IMR-90 (cell line): ENCODE measurements at regions not wholly inside any gene's neighbourhood (a gene's known extent, or its start where the extent isn't known, plus 50 kb on each side); places are given as distances from the start of the nearest gene placed in this dataset.

Experiments used
- ATAC-seq: fragments of 200-7000 bp; cut with Tn5 transposase; 2 replicates; pipeline ENCODE4 v1.9.1; 2020; ENCODE audit warnings: low read depth, mild to moderate bottlenecking, moderate library complexity
- BruUV-seq: library from RNA; stranded (reverse); fragments of 400-500 nt; replicated peaks from 2 replicates; lab custom pipeline; 2021; lab: Mats Ljungman, UMichigan
- CTCF ChIA-PET: fragments of 300-600 bp; formaldehyde crosslinking; extraction: SDS; loops from one replicate; lab custom pipeline; 2021; ENCODE audit warnings: antibody characterized with exemption; lab: Yijun Ruan, JAX
- POLR2A ChIA-PET: fragments of 300-600 bp; sonication (Branson Sonifier 250); formaldehyde crosslinking; loops from one replicate; lab custom pipeline; 2022; ENCODE audit warnings: antibody characterized with exemption; ENCODE audit not compliant: unreplicated experiment; lab: Charles Lee
- DNase-seq: peaks from one replicate; pipeline ENCODE4 v3.0.0; 2013
- H2AFZ ChIP-seq: replicated peaks from 2 replicates; pipeline ENCODE3; 2013; ENCODE audit warnings: low read length, mild to moderate bottlenecking; ENCODE audit not compliant: poor library complexity
- H2AK5ac ChIP-seq: 2 replicates; pipeline ENCODE4 v1.6.1; 2013; ENCODE audit warnings: low read depth, low read length, inconsistent platforms
- H2AK9ac ChIP-seq: replicated peaks from 2 replicates; pipeline ENCODE3; 2013; ENCODE audit warnings: mild to moderate bottlenecking, low read depth, low read length, moderate library complexity; ENCODE audit not compliant: poor library complexity
- H2BK120ac ChIP-seq: 2 replicates; pipeline ENCODE4 v1.6.1; 2013; ENCODE audit warnings: low read depth, low read length, inconsistent platforms
- H2BK15ac ChIP-seq: 3 replicates; pipeline ENCODE4 v1.6.1; 2013; ENCODE audit warnings: low read depth, low read length, inconsistent platforms
- H2BK20ac ChIP-seq: 2 replicates; pipeline ENCODE4 v1.6.1; 2013; ENCODE audit warnings: low read depth, mild to moderate bottlenecking, inconsistent platforms, low read length, moderate library complexity
- H2BK5ac ChIP-seq: 2 replicates; pipeline ENCODE4 v1.6.1; 2013; ENCODE audit warnings: mild to moderate bottlenecking, low read depth, low read length, inconsistent platforms; ENCODE audit not compliant: poor library complexity, severe bottlenecking
- H3K14ac ChIP-seq: replicated peaks from 2 replicates; pipeline ENCODE4 v1.6.1; 2013; ENCODE audit warnings: low read depth, low read length, inconsistent platforms
- H3K18ac ChIP-seq: 2 replicates; pipeline ENCODE4 v1.6.1; 2013; ENCODE audit warnings: low read depth, low read length, control low read depth
- H3K23ac ChIP-seq: 2 replicates; pipeline ENCODE4 v1.6.1; 2013; ENCODE audit warnings: low read depth, low read length, inconsistent platforms
- H3K27ac ChIP-seq: 2 replicates; pipeline ENCODE4 v1.5.1; 2013; ENCODE audit warnings: mild to moderate bottlenecking, control low read depth, low read length; ENCODE audit not compliant: insufficient read depth
- H3K27me3 ChIP-seq: 2 replicates; pipeline ENCODE4 v1.6.1; 2013; ENCODE audit warnings: low read length; ENCODE audit not compliant: control insufficient read depth, insufficient read depth
- H3K36me3 ChIP-seq: 2 replicates; pipeline ENCODE4 v1.6.1; 2013; ENCODE audit warnings: low read length, mixed read lengths; ENCODE audit not compliant: control insufficient read depth, insufficient read depth
- H3K4ac ChIP-seq: 2 replicates; pipeline ENCODE4 v1.6.1; 2013; ENCODE audit warnings: low read depth, low read length, inconsistent platforms
- H3K4me1 ChIP-seq: 2 replicates; pipeline ENCODE4 v1.6.1; 2013; ENCODE audit warnings: low read length, mixed read lengths; ENCODE audit not compliant: control insufficient read depth, insufficient read depth
- H3K4me2 ChIP-seq: 2 replicates; pipeline ENCODE4 v1.6.1; 2013; ENCODE audit warnings: low read depth, mild to moderate bottlenecking, control low read depth, low read length, moderate library complexity
- H3K4me3 ChIP-seq: 2 replicates; pipeline ENCODE4 v1.5.1; 2013; ENCODE audit warnings: low read depth, mild to moderate bottlenecking, control low read depth, low read length, moderate library complexity; ENCODE audit not compliant: insufficient read depth
- H3K56ac ChIP-seq: 2 replicates; pipeline ENCODE4 v1.6.1; 2013; ENCODE audit warnings: low read length, inconsistent platforms; ENCODE audit not compliant: insufficient read depth; ENCODE audit errors: extremely low read depth
- H3K79me1 ChIP-seq, 2 experiments: 2 replicates each; pipeline ENCODE4 v1.6.1; 2013; ENCODE audit warnings: low read length in 2 of 2, inconsistent platforms in 1 of 2, low read depth in 1 of 2
- H3K9ac ChIP-seq: 2 replicates; pipeline ENCODE4 v1.6.1; 2013; ENCODE audit warnings: low read depth, low read length, control low read depth
- H3K9me1 ChIP-seq: 2 replicates; pipeline ENCODE4 v1.6.1; 2013; ENCODE audit warnings: low read length, inconsistent platforms; ENCODE audit not compliant: insufficient read depth
- H3K9me3 ChIP-seq: 2 replicates; pipeline ENCODE4 v1.6.1; 2013; ENCODE audit warnings: low read length; ENCODE audit not compliant: control insufficient read depth, insufficient read depth
- H4K20me1 ChIP-seq: 2 replicates; pipeline ENCODE4 v1.6.1; 2013; ENCODE audit warnings: low read length, inconsistent platforms; ENCODE audit not compliant: insufficient read depth
- H4K5ac ChIP-seq: 2 replicates; pipeline ENCODE4 v1.6.1; 2013; ENCODE audit warnings: mild to moderate bottlenecking, low read depth, low read length, control low read depth
- H4K8ac ChIP-seq, 2 experiments: 2 replicates each; pipeline ENCODE4 v1.6.1; 2013; ENCODE audit warnings: low read depth in 2 of 2, low read length in 2 of 2, control low read depth in 1 of 2, inconsistent platforms in 1 of 2
- H4K91ac ChIP-seq: 2 replicates; pipeline ENCODE4 v1.6.1; 2013; ENCODE audit warnings: low read depth, low read length, inconsistent platforms; ENCODE audit not compliant: insufficient read depth
- BHLHE40 ChIP-seq: fragments of 150-350 bp; IDR thresholded peaks from 2 replicates; pipeline ENCODE4 v1.6.1; 2016; ENCODE audit warnings: mild to moderate bottlenecking, low read depth, low read length
- CEBPB ChIP-seq: IDR thresholded peaks from 2 replicates; pipeline ENCODE4 v1.6.1; 2012; ENCODE audit warnings: low read depth, low read length, improper control_type of control experiment
- CTCF ChIP-seq: conservative IDR thresholded peaks from 2 replicates; pipeline ENCODE4 v1.5.1; 2012; ENCODE audit warnings: mild to moderate bottlenecking, low read depth, low read length, improper control_type of control experiment
- MAFK ChIP-seq: IDR thresholded peaks from 2 replicates; pipeline ENCODE4 v1.6.1; 2012; ENCODE audit warnings: low read depth, low read length, improper control_type of control experiment
- MXI1 ChIP-seq: IDR thresholded peaks from 2 replicates; pipeline ENCODE4 v1.6.1; 2012; ENCODE audit warnings: low read depth, mild to moderate bottlenecking, low read length, moderate library complexity, borderline replicate concordance
- POLR2A ChIP-seq: IDR thresholded peaks from 2 replicates; pipeline ENCODE4 v1.6.1; 2012; ENCODE audit warnings: mild to moderate bottlenecking, low read depth, low read length
- RFX5 ChIP-seq: IDR thresholded peaks from 2 replicates; pipeline ENCODE4 v1.8.0; 2012; ENCODE audit warnings: low read depth, mild to moderate bottlenecking, low read length, moderate library complexity
- WGBS, 2 experiments: methylation state at CpG; one replicate each; pipeline versions ENCODE4 v1.1.5 to v1.1.7; 2013; ENCODE audit warnings: missing lambda C conversion rate in 2 of 2; ENCODE audit not compliant: insufficient read length in 1 of 2; ENCODE audit errors: extremely low coverage in 2 of 2; 5-methylcytosine and 5-hydroxymethylcytosine counted together
- dilution Hi-C: fragments of 300-500 bp; cut with HindIII; formaldehyde crosslinking; loops from one replicate; pipeline ENCODE4 v1.14.3; 2018; ENCODE audit warnings: low sequenced_read_pairs; ENCODE audit not compliant: unreplicated experiment
- in situ Hi-C: fragments of 300-500 bp; cut with MboI; formaldehyde crosslinking; loops from 3 replicates; pipeline ENCODE4 v1.14.3; 2019; ENCODE audit warnings: low sequenced_read_pairs, inconsistent platforms, mixed read lengths
- intact Hi-C: fragments of 100-400 bp; cut with micrococcal nuclease; formaldehyde crosslinking; loops from 2 replicates; pipeline ENCODE4 v1.10.0; 2022
- TF ChIP-seq, protein P1 (sequence below): fragments of 150-350 bp; IDR thresholded peaks from 2 replicates; pipeline ENCODE4 v1.6.1; 2017; ENCODE audit warnings: mild to moderate bottlenecking, antibody characterized with exemption, low read length, low read depth

GRCh38 chr1:239308701-239309333 is 77.6 kb upstream of the CHRM3 start:
- no peak for TF ChIP-seq MAFK
- TF ChIP-seq, protein P1, sequence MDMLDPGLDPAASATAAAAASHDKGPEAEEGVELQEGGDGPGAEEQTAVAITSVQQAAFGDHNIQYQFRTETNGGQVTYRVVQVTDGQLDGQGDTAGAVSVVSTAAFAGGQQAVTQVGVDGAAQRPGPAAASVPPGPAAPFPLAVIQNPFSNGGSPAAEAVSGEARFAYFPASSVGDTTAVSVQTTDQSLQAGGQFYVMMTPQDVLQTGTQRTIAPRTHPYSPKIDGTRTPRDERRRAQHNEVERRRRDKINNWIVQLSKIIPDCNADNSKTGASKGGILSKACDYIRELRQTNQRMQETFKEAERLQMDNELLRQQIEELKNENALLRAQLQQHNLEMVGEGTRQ, result no peak
- TF ChIP-seq RFX5, result no peak
- TF ChIP-seq CEBPB, result no peak
- no peak for TF ChIP-seq BHLHE40
- TF ChIP-seq CTCF, result no peak
- TF ChIP-seq MXI1, result no peak
- TF ChIP-seq POLR2A, result no peak
- ATAC-seq (no peak), DNase-seq (no peak)
- no TSS peak for BruUV-seq
- Histone ChIP-seq H3K9me1 (no peaks in the 10 kb centered on the region), H3K79me1 (no peaks in the 10 kb centered on the region), H3K9me3 (peaks cover 20% of the 10 kb centered on the region), H3K36me3 (no peaks in the 10 kb centered on the region), H3K56ac (no peak overlapping the region), H4K91ac (no peak overlapping the region), H3K27me3 (no peaks in the 10 kb centered on the region), H2BK15ac (no peak overlapping the region), H4K5ac (no peak overlapping the region), H2AK5ac (no peak overlapping the region), H2AK9ac (no peak overlapping the region), H2BK20ac (no peak overlapping the region), H4K20me1 (no peaks in the 10 kb centered on the region), H3K4ac (no peak overlapping the region), H3K18ac (no peak overlapping the region), H3K9ac (no peak overlapping the region), H2BK120ac (no peak overlapping the region), H3K27ac (no peak overlapping the region), H3K23ac (no peak overlapping the region), H3K4me2 (no peak overlapping the region), H4K8ac (no peak overlapping the region), H3K14ac (no peak overlapping the region), H3K4me3 (no peak overlapping the region), H2BK5ac (no peak overlapping the region), H3K4me1 (no peaks in the 10 kb centered on the region), H2AFZ (no peak overlapping the region)
- ChIA-PET CTCF (no interaction called here), POLR2A (no interaction called here)
- in situ Hi-C loops (no loop called here), intact Hi-C loops (no loop called here), dilution Hi-C loops (no loop called here)
- WGBS, 2 experiments, result no CpG with 5 or more reads among the region's 6 CpGs
